COLO829 (cell line): ENCODE measurements at regions not wholly inside any gene's neighbourhood (a gene's known extent, or its start where the extent isn't known, plus 50 kb on each side); places are given as distances from the start of the nearest gene placed in this dataset.
"Not testable (repeated sequence)": the region's sequence is repeated elsewhere in the genome, so short reads cannot be mapped to it uniquely, and the experiment has no call there.

Experiments used
- DNase-seq: peaks from one replicate; pipeline ENCODE4 v3.0.0; 2012; ENCODE audit warnings: low spot score

DNA sequence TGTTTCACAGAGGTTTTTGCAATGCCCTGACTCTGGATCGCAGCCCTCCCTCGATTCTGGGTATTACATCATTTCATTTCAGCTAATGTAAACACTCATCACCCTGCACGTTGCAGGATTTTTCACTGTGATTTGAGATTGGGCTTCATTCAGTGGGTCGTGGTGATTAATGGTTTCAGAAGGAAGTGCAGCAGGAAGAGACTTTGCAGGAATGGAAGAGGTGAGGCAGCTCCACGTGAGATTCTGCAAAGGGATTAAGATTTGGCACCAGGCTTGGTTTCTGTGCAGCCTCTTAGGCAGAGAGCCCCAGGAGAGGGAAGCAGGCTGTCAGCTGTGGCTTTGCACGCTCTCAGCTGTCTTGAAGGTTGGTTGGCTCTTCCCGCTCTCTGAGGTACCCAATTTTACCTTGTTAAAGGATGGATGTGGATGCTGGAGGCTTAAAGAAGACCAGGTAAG lies 95.2 kb downstream of the PLCE1 start:
- DNase-seq = no peak

DNA sequence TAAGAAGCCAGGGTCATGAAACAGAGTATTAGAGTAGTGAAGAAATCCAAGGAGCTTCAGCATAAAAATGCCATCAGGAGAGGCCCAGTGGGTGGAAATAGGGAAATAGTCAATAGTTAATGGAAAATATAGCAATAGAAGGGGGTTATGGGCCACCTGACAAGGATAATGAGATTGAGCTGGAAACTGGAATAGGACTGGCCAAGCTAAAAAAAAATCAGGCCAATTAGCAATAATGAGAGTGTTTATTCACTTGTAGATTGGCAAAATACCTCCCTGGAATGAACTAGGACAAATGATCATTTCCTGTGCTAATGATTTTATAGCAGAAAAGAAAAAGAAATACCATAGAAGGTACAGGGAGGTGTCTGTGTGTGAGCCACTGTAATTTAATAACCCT lies 97.9 kb downstream of the PLCE1 start:
- DNase-seq = no peak

DNA sequence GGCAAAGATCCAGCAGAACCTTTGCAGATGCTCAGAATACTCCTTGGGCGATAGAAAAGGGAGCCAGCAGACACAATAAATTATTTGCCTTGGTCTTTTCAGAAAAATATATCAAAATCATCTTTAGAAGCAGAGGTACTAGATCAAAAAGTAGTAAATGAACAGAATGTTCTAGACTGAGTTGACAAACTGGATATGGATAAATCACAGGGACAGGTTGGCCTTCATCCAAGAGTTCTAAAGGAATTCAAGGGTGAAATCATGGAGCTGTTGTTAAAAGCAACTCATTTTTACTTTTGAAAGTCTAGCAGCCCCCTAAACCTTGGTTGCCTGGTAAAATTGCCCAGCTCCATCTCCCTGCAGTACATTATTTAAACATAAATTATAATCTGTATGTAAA lies 99.1 kb downstream of the PLCE1 start:
- no peak for DNase-seq

DNA sequence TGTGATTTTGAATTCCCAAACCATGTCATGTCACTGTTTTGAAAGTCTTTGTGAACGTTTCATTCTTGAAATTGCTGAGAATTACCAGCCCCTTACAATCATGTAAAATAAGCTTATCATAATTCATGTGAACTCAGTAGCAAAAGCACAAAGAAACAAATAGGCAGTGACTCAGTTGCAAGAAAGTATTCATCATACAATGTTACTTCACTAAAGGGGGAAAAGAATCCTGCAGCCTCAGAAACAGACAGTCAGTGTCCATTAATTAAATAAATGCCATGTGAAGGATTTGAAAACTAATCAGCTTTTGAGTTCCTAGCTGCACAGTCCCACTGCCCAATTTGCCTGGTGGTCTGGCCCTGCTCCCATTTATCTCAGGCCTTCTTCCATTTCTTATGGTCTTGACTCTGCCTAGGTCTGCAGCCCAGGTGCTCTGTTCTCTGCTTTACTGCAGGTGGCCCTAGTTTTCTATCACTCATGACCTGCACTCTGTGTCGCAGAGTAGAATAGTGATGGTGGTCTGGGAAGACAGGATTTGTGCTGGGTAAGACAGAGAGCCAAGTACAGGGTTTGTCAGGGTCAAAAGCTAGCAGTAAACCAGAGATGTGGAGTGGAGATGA lies 99.7 kb downstream of the PLCE1 start:
- no peak for DNase-seq

DNA sequence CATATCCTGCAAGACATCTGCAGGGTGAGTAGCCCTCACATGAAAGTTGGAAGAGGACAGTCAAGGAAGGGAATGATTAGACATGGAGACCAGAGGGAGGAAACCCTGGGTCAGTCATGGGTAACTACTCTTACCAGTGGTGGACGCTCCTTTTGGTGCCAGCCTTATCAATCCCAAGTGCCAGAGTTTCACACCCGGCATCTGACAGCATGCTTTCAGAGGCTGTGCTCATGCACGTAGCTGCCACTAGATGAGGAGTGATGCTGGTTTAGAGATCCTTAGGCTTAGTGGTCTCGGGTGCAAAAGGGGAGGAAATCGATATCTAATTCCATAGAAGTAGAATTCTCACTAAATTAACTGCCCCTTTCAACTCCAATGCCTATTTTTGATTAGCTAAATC lies 100.8 kb downstream of the PLCE1 start:
- no peak for DNase-seq

DNA sequence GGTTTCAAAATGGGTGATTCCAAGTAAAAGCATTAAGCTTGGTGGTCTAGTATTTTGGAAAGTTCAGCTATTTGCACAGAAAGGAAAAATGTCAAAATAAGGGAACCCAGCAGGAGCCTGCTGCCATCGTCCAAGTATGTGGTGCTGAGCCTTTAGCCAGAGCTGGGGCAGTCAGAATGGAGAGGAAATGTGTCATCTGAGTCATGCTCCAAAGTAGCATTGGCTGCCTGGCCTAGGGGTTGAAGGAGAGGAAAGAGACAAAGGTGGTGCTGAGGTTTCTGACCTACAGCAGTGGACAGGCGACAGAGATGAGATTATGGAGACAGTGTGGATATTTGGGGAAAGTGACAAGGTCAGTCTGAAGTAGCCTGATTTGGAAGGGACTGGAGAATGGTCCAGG lies 103.9 kb downstream of the PLCE1 start:
- DNase-seq = no peak

DNA sequence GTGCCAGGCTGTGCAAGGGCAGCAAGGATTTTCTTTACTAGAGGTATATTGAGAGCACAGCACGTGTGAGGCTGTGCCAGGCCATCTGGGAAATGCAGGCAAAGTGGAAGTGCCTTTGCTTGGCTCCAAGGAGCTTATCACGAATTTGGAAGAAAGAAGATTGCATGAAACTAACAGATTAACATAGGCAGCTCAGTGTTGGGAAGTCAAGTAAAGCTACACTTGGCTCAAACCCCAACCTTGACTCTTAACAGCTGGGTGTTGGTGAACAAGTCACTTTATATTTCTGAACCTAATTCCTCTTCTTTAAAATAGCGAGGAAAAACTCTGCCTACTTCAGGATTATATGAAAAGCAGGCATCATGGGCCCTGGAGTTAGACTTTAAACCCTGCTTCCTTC lies 105.2 kb downstream of the PLCE1 start:
- DNase-seq = no peak

DNA sequence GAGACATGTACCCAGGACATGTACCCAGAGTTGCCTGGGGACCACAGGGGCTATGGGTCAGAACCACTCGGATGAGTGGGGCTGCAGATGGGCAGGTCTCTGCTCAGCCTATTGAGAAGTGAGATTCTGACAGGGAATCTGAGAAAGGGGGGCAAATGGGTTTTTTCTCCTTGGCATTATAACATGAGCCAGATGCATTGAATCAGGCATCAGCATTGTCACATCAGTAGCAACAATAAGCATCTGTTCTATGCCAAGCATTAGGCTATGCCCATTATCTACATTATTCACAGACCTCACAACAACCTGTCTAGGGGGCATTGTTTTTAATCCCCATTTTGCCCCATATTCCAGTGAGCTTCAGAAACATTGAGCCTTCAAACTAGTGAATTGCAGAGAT lies 108.2 kb downstream of the PLCE1 start:
- DNase-seq = no peak

DNA sequence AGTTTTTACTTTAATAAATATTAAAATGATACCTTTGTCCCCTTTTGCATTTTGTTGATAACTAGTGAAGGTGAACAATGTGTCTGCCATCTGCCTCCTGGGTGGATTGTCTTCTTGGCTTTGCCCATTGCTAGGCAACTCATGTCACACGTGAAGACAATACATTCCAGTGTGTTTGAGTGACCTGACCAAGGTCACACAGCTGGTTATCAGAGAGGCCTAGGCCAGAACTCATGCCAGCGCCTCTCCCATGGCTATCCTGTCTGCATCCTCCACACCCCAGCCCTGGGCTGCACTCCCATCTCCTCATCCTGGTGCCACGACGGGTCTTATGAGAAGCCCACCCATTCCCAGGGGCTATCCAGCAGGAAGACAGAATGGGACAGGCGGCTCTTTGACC lies 108.7 kb downstream of the PLCE1 start:
- no peak for DNase-seq

DNA sequence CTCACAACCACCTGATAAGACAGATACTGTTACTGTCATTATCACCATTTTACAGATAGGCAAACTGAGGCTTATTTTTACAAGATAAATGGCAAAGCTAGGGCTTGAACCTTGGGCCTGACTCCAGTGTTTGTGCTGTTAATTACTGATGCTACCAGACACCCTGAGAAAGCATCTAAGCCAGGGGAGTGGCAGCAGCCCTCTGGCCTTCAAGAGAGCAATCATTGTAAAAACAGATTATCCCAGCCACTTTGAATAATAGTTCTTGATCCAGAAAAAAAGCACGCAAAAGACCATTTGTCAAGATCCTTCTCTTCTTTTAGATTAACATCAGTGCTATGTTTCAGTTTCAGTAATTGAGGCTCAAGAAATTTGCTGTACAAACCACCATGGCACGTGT lies 109.5 kb downstream of the PLCE1 start:
- no peak for DNase-seq

DNA sequence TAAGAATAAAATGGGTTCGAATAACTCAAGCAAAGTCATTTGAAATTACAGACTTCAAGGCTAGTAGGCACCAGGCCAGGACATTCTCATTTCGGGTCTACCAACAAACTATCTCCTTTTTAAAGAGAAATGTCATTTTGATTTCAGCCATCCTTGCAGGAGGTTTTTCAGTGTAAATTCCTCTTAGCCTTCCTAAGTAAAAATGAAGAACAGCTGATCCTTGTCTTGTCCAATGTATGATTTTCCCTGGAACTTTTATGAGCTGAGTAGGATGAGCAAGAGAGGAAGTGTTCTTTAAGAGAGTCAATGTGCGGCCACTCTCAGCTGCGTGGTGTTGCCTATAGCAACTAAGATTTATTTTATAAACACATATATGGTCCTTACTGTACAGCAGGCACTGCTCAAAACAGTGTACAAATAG lies 110.1 kb downstream of the PLCE1 start:
- no peak for DNase-seq

DNA sequence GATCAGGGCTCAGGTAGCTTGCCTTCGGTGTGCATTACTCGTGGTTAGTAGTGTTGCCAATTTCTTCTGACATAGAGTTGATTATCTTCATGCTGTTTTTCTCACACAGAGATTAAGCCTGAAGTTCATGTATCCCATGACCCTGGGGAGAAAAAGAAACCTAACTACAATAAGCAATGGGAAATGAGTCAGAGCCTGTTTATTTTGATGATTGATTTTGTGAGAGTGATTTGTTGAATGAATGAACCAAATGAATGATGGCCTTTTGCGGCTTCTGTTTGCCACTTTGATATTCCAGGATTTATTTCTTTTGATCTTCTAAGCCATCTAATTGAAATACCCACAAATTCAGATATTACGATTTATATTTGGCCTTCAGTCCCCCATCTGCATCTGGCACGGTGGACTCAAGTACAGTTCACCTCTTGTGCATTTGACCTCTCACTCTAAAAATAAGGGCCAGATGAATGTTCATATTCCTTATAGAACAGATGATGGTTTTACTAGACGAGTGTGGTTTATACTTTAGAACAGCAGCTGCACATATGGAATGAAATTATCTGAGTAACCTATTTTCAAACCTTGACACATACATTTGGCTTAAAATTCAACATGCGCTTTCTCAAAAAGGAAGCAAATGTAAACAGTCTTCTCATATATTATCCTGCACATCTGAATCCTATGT lies 110.7 kb downstream of the PLCE1 start:
- peak; percentile 23 for DNase-seq

DNA sequence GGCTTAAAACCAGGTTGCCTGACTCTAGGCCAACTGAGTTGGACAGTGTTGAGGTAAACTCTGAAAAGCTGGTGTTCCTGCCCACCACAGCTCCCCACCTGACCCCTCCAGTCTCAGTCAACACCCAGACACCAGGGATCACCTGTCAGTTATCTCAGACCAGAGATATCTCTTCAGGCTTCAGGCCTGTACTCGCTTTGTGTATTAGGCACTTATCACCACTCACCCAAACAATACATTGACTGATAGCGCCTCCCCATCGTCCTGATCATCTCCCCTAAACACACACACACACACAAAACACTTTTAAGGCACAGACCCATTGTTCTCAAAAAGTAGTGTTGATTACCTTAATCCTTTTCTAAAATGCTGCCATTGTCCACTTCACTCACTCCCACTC lies 111.5 kb downstream of the PLCE1 start:
- no peak for DNase-seq

DNA sequence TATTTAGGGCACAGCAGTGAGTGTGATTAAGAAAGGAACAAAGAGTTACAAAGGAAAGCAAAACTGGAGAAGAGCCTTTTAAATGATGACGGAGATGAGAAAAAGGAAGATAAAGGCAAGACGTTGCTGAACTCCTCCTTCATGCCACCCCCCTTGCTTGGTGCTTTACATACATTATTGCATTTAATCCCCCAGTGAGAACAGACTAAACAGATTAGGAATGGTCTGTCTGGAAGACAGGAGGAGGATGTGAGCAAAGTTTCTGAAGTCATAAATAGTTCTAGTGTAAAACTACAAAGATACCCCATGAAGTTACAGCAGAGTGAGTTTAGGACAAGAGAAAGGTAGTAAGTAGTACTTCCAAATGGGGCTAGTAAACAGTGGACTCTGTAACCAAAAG lies 113.5 kb downstream of the PLCE1 start:
- DNase-seq = no peak

DNA sequence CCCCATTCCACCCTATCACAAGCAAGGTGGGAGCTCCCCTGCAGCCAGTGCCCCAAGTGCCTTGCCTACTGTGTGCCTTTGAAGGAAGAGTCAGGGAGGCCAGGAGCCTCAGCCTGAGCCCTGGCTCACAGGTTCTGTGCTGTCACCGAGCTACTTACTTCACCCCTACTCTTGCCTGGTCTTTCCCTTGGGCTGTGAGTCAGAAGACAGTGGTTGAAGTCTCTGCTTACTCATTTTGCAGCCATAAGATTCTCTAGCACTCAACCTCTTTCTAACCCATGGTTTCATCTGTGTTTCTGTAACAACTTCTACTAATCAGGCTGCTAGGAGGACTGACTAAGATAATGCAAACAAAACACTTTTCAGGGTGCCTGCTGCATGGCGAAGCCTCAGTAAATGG lies 114.5 kb downstream of the PLCE1 start:
- no peak for DNase-seq

DNA sequence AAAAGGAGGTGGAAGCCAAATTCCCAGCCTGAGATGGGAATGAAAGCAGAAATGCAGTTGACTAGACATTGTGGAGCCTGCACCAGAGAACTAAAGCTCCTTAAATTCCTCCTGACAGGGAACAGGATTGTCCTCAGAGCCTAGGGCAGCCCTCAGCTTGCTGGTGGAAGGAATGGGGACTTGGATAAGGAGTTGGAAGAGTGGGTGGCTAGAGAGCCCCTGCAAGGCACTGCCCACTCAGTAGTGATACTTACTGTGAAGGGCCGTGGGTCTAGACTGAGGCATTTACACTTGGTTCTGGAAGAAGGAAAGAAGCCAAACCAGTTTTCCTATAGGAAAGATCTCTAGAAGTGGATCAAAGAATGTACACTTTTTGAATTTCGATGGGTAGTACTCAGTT lies 117.6 kb downstream of the PLCE1 start:
- no peak for DNase-seq

DNA sequence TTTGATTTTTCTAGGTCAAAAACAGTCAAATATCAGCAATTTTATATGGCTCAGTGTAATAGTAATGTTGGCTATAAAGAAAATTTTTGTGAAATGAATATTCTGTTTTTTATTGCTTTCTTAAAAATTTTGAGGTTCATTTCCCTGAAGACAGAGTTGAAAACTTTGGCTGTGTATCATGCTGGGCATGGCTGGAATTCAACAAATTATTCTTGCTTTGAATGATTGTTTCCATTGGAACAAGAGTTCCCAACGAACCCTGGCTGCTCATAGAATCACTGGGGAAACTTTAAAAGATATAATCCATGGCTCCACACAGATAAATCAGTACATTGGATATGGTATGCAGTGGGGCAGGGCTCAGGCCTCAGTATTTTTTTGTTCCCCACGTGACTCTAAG lies 118.6 kb downstream of the PLCE1 start:
- no peak for DNase-seq

DNA sequence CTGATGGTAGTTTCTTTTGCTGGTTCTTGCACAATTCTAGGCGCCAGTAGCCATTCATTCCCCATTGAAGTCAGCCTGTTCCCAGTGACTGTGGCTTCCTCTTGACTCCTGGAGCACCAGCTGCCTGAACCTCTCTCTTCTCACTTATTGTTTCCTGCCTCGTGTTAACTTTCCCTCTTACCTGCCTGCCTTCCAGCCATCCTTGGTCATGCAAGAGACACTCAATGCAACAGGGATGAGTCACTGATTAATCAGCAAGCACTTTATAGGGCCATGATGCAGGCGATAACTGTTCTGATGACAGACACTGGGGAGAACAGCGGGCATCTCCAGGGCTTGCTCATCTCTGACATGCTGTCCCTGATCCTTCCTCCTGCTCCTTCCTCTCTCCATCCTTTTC lies 122.0 kb downstream of the PLCE1 start:
- no peak for DNase-seq

DNA sequence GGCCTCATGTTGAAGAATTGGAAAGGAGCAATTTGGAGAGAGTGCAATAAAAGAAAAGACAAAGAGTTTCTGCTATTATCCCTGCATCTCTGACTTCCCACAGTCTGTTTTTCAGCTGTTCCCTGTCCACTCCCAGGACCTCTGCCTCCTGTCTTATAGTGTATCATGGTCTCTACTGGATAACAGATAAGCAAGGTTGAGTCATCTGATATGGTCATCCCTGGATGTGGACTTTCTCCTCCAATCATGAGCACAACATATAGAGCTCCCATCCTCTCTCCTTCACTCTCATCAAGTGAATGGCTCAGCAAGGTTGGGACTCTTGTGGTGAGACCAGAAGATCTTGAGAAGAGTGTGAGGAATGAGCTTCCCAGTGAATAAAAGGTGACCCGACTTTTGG lies 123.1 kb downstream of the PLCE1 start:
- no peak for DNase-seq

DNA sequence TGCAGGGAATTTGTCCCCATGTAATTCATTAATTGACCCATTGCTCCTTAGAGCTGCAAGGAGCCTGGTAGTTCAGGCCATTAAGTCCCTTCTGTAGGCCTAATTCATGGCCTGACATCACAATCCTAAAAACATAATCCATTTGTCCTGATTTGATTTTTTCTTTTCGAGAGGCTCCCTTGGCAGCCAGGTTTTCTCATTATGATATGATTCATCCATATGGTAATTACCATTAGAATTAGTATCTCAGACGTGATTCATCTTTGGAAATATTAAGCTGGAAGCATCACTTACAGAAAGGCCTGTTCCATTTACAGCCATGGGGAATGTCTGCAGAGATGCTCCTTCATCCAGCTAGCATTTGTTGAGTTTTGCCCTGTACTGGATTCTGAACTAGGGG lies 128.5 kb downstream of the PLCE1 start:
- DNase-seq = no peak

DNA sequence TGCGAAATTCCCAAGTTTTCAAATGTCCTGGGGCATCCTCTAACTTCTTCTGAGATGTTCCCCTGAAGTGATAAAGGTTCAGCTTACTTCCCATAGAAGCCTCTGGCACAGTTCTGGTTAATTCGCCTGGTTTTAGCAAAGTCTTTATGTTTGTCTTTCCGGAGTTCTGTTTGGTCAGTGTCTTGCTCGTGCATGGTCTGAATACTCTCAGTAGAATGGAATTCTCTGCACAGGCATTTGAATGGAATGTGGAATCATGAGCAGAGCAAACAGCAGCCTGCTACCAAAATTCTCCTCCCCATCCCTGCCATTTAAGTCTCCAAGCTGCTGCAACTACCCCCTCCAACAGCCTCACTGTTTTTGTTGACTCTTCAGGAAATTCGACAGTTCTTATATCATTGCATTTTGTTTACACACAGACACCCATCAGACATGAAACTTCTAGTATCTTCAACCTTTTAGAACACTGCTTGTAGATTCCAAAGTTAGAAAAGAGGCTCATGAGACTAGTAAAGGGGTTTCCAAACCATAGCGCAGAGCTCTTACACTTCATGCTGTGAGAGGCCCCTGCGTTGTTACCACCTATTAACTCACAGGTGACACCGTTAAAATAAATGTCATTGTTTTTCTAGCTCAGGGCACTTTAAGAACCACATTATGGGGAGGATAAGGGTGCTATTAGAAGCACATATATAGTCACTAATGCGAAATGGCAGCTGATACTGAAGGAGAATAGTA lies 129.7 kb downstream of the PLCE1 start:
- no peak for DNase-seq

DNA sequence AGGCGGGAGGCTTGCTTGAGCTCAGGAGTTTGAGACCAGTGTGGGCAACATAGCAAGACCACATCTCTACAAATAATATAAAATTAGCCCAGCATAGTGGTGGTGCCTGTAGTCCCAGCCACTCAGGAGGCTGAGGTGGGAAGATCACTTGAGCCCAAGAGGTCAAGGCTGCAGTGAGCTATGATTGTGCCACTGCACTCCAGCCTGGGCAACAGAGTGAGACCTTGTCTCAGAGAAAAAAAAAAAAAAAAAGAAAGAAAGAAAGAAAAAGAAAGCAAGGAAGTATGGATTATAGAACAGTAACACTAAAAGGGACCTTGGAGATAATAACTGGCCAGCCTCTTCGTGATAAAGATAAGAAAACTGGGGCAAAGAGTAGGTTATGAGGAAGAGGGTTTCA lies 130.4 kb downstream of the PLCE1 start:
- DNase-seq = not testable (repeated sequence)

DNA sequence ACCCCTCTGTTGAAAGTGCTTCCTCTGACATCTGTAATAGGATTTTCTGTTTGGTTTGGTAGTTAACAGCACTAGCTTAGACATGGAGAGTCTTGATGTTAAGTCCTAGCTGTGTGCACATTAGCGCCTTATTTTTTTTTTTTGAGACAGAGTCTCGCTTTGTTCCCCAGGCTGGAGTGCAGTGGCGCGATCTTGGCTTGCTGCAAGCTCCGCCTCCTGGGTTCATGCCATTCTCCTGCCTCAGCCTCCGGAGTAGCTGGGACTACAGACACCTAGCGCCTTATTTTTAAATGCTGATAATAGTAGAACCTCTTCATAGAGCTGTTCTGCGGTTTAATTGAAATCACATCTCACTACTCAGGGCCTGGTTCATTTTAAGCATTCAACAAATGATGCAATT lies 131.5 kb downstream of the PLCE1 start:
- DNase-seq = not testable (repeated sequence)

DNA sequence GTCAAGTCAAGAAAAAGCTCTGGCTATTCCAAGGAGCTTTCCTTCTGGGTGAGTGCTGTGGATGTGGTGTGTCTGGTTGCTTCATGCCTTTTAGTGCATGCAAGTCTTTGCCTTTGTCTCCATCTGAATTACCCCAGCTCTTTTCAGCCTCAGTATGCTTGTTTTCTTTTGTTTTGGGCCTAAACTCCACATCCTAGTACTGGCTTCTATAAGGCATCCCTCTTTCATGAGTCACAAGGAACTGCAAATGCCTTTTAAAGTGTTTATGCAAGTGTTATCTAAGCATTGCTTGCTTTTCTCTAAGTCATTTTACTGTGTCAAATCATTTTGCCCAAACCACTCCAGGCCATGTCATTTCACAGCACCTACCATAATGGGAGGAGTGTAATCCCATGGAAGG lies 132.1 kb downstream of the PLCE1 start:
- no peak for DNase-seq
